Transverse colon (tissue), 4 donors: ENCODE measurements at regions not wholly inside any gene's neighbourhood (a gene's known extent, or its start where the extent isn't known, plus 50 kb on each side); places are given as distances from the start of the nearest gene placed in this dataset.

Source experiments
- CTCF ChIP-seq, 5 experiments: fragments of 200-600 bp in 3 of 5; fragments of 450-650 bp in 2 of 5; sonication (generic) in 3 of 5; IDR thresholded peaks; 1 replicate in 2 of 5; 2 replicates in 3 of 5; pipeline ENCODE4 v1.5.1; 2016 to 2017; ENCODE audit warnings: antibody characterized with exemption in 5 of 5, inconsistent platforms in 3 of 5, mild to moderate bottlenecking in 2 of 5, moderate library complexity in 1 of 5
- EP300 ChIP-seq: sonication (generic); formaldehyde crosslinking; IDR thresholded peaks from one replicate; pipeline ENCODE4 v1.6.1; 2017; ENCODE audit warnings: antibody characterized with exemption, low read depth
- POLR2A ChIP-seq: fragments of 450-650 bp; IDR thresholded peaks from one replicate; pipeline ENCODE4 v1.6.1; 2016; ENCODE audit warnings: antibody characterized with exemption, mild to moderate bottlenecking, moderate library complexity
- POLR2AphosphoS5 ChIP-seq, 3 donors: sonication (generic); formaldehyde crosslinking; IDR thresholded peaks; one replicate each; pipeline ENCODE4 v1.6.1; 2016; ENCODE audit warnings: antibody characterized with exemption in 3 of 3

GRCh38 chr2:39834426-39834825, 55.4 kb upstream of the THUMPD2 start:
- TF ChIP-seq POLR2A, result no peak
- no peak for TF ChIP-seq CTCF (IDR thresholded peaks at IDR 0.05)
- no peak for TF ChIP-seq EP300
- TF ChIP-seq POLR2AphosphoS5 (IDR thresholded peaks at IDR 0.05), result no peak
